Epithelial cell of proximal tubule (primary cell): ENCODE measurements at regions not wholly inside any gene's neighbourhood (a gene's known extent, or its start where the extent isn't known, plus 50 kb on each side); places are given as distances from the start of the nearest gene placed in this dataset.

ENCODE experiments used
- DNase-seq: peaks from one replicate; pipeline ENCODE4 v3.0.0-alpha.2; 2011; ENCODE audit warnings: low read depth
- H3K4me3 ChIP-seq: 2 replicates; pipeline ENCODE4 v1.5.1; 2011; ENCODE audit warnings: low read depth, mild to moderate bottlenecking, low read length
- CTCF ChIP-seq: conservative IDR thresholded peaks from 2 replicates; pipeline ENCODE4 v1.5.1; 2012; ENCODE audit warnings: low read depth, mild to moderate bottlenecking, low read length

- DNase-seq: no peak
- TF ChIP-seq CTCF: no peak
- no peak overlapping the region for H3K4me3 ChIP-seq
Measured at GRCh38 chr10:124235232-124235631, 141.8 kb upstream of the CHST15 start.

DNA sequence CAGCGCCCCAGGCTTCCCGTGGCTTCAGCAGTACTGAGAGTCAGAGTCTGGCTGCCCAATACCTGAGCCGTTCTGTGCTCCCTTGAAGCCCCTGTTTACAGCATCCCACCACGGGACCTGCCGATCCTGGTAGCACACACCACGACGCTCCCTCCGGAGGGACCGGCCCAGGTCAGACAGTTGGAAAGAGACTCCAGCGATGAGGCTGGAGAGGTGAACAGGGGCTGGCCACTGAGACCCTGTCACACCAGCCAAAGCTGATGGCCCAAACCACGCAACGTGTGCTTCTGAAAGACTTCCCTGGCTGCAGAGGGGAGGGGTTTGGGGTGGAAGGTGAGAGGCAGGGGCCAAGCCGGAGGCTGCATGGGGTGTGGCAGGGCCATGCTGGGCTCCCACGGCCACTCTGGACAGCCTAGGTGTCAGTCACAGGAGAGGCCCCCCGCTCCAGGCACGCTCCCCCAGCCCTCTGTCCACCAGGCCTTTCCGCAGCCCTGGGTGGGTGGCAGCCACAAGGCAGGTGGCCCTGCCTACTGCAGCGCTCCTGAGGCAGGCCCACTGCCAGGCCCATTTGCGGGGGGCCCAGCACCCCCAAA is 140.2 kb upstream of the CHST15 start:
- no peak for TF ChIP-seq CTCF
- DNase-seq: no peak
- no peak overlapping the region for H3K4me3 ChIP-seq

GRCh38 chr10:124232686-124233545 is 139.5 kb upstream of the CHST15 start:
- no peak for TF ChIP-seq CTCF
- DNase-seq: no peak
- no peak overlapping the region for H3K4me3 ChIP-seq

DNA sequence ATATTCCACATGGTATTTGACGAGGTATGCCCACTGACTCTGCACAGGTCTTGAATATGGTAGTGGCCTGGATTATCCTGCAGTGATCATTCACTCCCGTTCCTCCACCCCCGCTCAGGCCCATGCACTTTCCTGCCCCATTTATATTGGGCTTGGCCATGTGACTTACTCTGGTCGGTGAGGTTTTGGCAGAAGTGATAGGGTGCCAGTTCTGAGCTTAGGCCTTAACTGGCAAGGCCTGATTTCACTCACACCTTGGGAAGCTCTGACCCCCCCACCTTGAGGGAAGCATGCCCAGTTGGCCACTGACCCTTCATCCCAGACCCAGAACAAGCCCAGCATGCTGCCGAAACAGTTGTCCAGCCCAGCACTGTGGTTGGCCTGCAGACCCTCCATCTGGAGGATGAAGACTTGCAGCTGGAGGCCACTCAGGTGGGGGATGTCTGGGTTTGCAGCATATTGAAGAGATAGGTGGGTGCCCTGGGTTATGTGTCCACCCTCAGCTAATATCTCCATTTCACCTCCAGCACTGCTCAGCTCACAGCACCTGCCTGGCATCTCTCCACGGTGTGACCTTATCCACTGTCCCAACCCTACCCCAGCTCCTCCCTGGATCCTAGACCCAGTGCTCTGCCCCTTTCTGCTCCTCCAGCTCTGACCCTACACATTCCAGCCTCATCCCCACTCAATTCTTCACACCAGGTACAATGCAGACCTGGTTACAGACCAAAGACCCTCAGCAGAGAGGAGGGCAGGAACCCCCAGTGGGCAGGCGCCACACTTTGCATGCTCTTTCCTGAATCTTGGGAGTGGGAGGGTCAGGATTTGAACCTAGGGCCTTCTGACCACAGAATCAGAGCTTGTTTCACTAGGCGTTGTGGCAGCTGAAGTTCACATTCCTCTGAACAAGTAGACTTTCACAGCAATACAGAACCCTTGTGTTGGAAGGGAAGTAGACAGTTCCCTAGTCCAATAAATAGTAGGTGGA is 138.1 kb upstream of the CHST15 start:
- no peak for TF ChIP-seq CTCF
- no peak overlapping the region for H3K4me3 ChIP-seq
- no peak for DNase-seq

DNA sequence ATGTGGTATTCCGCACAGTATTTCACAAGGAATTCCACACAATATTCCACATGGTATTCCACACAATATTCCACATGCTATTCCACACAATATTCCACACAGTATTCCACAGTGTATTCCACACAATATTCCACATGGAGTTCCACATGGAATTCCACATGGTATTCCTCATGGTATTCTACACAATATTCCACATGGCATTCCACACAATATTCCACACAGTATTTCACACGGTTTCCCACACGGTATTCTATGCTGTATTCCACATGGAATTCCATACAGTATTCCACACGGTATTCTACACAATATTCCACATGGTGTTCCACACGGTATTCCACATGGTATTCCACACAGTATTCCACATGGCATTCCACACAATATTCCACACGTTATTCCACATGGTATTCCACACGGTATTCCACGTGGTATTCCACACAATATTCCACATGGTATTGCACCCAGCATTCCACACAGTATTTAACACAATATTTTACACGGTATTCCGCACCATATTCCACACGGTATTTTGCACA is 137.3 kb upstream of the CHST15 start:
- no peak for TF ChIP-seq CTCF
- no peak overlapping the region for H3K4me3 ChIP-seq
- no peak for DNase-seq

GRCh38 chr10:124229989-124230634 is 136.7 kb upstream of the CHST15 start:
- no peak for DNase-seq
- no peak for TF ChIP-seq CTCF
- no peak overlapping the region for H3K4me3 ChIP-seq
